ENCODE measurements at regions not wholly inside any gene's neighbourhood (a gene's known extent, or its start where the extent isn't known, plus 50 kb on each side); places are given as distances from the start of the nearest gene placed in this dataset.

DNA sequence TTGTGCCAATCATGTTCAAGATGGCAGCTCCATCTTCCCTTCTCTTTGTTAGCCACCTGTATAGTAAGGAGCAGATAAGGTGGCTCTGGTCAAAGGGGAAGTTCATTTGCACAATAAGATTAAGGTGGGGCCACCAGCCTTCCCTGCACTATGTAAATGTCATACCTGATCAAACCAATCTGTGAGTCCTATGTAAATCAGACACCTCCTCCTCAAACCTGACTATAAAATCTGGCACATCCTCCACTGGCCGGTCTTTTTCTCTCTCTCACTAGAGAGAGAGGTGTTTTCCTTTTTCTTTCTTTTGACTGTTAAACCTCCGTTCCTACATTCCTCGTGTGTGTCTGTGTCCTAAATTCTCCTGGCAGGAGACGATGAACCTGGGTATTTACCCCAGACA lies 572.5 kb upstream of the AADAT start:
- 3% methylated on average over 4 of the region's 4 CpGs for WGBS (ENCODE audit: insufficient coverage, low coverage, missing lambda C conversion rate)
- no peak overlapping the region for H3K27ac ChIP-seq (ENCODE audit: extremely low read depth, low read depth, low read length)
- FAIRE-seq (no peak), DNase-seq (ENCODE audit: extremely low read depth in 1 of 4, low spot score in 3 of 4) (no peak), ATAC-seq (no peak)
- no peaks in the 10 kb centered on the region for H4K20me1 ChIP-seq (replicated peaks; ENCODE audit: control insufficient read depth, insufficient read depth, low read length)
- no peaks in the 10 kb centered on the region for H3K9me1 ChIP-seq (ENCODE audit: control insufficient read depth, insufficient read depth, low read length)
- BruUV-seq (replicated peaks), result no TSS peak
- no peak overlapping the region for H2AFZ ChIP-seq (ENCODE audit: low read depth, low read length)
- H3K4me1 ChIP-seq (replicated peaks in 1 of 2; ENCODE audit: control insufficient read depth in 2 of 2, insufficient read depth in 2 of 2, low read length in 2 of 2), result no peaks in the 10 kb centered on the region
- no peaks in the 10 kb centered on the region for H3K79me2 ChIP-seq (ENCODE audit: control insufficient read depth, insufficient read depth, low read length)
- H3K36me3 ChIP-seq (ENCODE audit: control insufficient read depth, insufficient read depth, low read length), result no peaks in the 10 kb centered on the region
- CTCF ChIA-PET (ENCODE audit: low intra/inter-chr PET ratio), result no interaction called here
- intact Hi-C loops (cut with micrococcal nuclease) (no loop called here), in situ Hi-C loops (cut with MboI) (no loop called here)
- H3K27me3 ChIP-seq (ENCODE audit: control insufficient read depth in 2 of 2, insufficient read depth in 2 of 2, low read length in 2 of 2), result no peaks in the 10 kb centered on the region
- H3K9ac ChIP-seq (ENCODE audit: insufficient read depth in 1 of 2, low read depth in 2 of 2, low read length in 2 of 2), result no peak overlapping the region
- POLR2A ChIA-PET, result no interaction called here
- H3K4me3 ChIP-seq, result no peak overlapping the region
- no peaks in the 10 kb centered on the region for H3K9me3 ChIP-seq (replicated peaks; ENCODE audit: control insufficient read depth, insufficient read depth, low read depth, low read length)
- no peak overlapping the region for H3K4me2 ChIP-seq (ENCODE audit: insufficient read depth, low read length)
- TF ChIP-seq TAF1 (IDR thresholded peaks at IDR 0.05; ENCODE audit: control insufficient read depth, extremely low read depth, insufficient read depth, low read length, severe bottlenecking) (no peak), ZNF778 (CRISPR knock-in tag; IDR thresholded peaks at IDR 0.05) (no peak), MEF2D (tag; conservative IDR thresholded peaks at IDR 0.05; ENCODE audit: low read depth) (no peak), POLR2AphosphoS2 (IDR thresholded peaks at IDR 0.05; ENCODE audit: low read length) (no peak), XRCC4 (IDR thresholded peaks at IDR 0.05; ENCODE audit: extremely low read depth, insufficient read depth, insufficient read length) (no peak), IFI16 (CRISPR knock-in tag; IDR thresholded peaks at IDR 0.05) (no peak), KAT2B (IDR thresholded peaks at IDR 0.05; ENCODE audit: low read depth, low read length) (no peak), ZNF384 (IDR thresholded peaks at IDR 0.05; ENCODE audit: low read depth, low read length) (no peak), CC2D1A (IDR thresholded peaks at IDR 0.05) (no peak), SAP30 (IDR thresholded peaks at IDR 0.05; ENCODE audit: borderline replicate concordance, insufficient read depth, low read depth, low read length, poor library complexity, severe bottlenecking) (no peak), DIDO1 (tag; IDR thresholded peaks at IDR 0.05; ENCODE audit: low read depth) (no peak)
- TF ChIP-seq, protein P1, sequence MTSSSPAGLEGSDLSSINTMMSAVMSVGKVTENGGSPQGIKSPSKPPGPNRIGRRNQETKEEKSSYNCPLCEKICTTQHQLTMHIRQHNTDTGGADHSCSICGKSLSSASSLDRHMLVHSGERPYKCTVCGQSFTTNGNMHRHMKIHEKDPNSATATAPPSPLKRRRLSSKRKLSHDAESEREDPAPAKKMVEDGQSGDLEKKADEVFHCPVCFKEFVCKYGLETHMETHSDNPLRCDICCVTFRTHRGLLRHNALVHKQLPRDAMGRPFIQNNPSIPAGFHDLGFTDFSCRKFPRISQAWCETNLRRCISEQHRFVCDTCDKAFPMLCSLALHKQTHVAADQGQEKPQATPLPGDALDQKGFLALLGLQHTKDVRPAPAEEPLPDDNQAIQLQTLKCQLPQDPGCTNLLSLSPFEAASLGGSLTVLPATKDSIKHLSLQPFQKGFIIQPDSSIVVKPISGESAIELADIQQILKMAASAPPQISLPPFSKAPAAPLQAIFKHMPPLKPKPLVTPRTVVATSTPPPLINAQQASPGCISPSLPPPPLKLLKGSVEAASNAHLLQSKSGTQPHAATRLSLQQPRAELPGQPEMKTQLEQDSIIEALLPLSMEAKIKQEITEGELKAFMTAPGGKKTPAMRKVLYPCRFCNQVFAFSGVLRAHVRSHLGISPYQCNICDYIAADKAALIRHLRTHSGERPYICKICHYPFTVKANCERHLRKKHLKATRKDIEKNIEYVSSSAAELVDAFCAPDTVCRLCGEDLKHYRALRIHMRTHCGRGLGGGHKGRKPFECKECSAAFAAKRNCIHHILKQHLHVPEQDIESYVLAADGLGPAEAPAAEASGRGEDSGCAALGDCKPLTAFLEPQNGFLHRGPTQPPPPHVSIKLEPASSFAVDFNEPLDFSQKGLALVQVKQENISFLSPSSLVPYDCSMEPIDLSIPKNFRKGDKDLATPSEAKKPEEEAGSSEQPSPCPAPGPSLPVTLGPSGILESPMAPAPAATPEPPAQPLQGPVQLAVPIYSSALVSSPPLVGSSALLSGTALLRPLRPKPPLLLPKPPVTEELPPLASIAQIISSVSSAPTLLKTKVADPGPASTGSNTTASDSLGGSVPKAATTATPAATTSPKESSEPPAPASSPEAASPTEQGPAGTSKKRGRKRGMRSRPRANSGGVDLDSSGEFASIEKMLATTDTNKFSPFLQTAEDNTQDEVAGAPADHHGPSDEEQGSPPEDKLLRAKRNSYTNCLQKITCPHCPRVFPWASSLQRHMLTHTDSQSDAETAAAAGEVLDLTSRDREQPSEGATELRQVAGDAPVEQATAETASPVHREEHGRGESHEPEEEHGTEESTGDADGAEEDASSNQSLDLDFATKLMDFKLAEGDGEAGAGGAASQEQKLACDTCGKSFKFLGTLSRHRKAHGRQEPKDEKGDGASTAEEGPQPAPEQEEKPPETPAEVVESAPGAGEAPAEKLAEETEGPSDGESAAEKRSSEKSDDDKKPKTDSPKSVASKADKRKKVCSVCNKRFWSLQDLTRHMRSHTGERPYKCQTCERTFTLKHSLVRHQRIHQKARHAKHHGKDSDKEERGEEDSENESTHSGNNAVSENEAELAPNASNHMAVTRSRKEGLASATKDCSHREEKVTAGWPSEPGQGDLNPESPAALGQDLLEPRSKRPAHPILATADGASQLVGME (CRISPR knock-in tag; IDR thresholded peaks at IDR 0.05), result no peak
- TF ChIP-seq, protein P2, sequence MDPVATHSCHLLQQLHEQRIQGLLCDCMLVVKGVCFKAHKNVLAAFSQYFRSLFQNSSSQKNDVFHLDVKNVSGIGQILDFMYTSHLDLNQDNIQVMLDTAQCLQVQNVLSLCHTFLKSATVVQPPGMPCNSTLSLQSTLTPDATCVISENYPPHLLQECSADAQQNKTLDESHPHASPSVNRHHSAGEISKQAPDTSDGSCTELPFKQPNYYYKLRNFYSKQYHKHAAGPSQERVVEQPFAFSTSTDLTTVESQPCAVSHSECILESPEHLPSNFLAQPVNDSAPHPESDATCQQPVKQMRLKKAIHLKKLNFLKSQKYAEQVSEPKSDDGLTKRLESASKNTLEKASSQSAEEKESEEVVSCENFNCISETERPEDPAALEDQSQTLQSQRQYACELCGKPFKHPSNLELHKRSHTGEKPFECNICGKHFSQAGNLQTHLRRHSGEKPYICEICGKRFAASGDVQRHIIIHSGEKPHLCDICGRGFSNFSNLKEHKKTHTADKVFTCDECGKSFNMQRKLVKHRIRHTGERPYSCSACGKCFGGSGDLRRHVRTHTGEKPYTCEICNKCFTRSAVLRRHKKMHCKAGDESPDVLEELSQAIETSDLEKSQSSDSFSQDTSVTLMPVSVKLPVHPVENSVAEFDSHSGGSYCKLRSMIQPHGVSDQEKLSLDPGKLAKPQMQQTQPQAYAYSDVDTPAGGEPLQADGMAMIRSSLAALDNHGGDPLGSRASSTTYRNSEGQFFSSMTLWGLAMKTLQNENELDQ (CRISPR knock-in tag; IDR thresholded peaks at IDR 0.05; ENCODE audit: borderline replicate concordance), result no peak
- TF ChIP-seq, protein P3, sequence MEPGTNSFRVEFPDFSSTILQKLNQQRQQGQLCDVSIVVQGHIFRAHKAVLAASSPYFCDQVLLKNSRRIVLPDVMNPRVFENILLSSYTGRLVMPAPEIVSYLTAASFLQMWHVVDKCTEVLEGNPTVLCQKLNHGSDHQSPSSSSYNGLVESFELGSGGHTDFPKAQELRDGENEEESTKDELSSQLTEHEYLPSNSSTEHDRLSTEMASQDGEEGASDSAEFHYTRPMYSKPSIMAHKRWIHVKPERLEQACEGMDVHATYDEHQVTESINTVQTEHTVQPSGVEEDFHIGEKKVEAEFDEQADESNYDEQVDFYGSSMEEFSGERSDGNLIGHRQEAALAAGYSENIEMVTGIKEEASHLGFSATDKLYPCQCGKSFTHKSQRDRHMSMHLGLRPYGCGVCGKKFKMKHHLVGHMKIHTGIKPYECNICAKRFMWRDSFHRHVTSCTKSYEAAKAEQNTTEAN (CRISPR knock-in tag; IDR thresholded peaks at IDR 0.05), result no peak

All from K562 (cell line).